ENCODE measurements at regions not wholly inside any gene's neighbourhood (a gene's known extent, or its start where the extent isn't known, plus 50 kb on each side); places are given as distances from the start of the nearest gene placed in this dataset.

GRCh38 chr1:2927393-2928360 is 93.6 kb upstream of the ACTRT2 start:
- no peaks in the 10 kb centered on the region for H3K36me3 ChIP-seq (ENCODE audit: control insufficient read depth, insufficient read depth, low read length)
- H3K27me3 ChIP-seq (ENCODE audit: control insufficient read depth, insufficient read depth, low read length), result peaks cover 4% of the 10 kb centered on the region
- H3K4me3 ChIP-seq (ENCODE audit: low read length), result no peak overlapping the region
- H3K9me3 ChIP-seq (ENCODE audit: control insufficient read depth, low read depth, low read length), result no peaks in the 10 kb centered on the region
- H3K4me1 ChIP-seq (ENCODE audit: control insufficient read depth, insufficient read depth, low read length), result no peaks in the 10 kb centered on the region
- WGBS (ENCODE audit: insufficient coverage, low lambda C conversion rate), result no CpG with 5 or more reads among the region's 40 CpGs
- no peak for DNase-seq
- no peak overlapping the region for H3K27ac ChIP-seq (ENCODE audit: low read length)

- H3K27me3 ChIP-seq (ENCODE audit: control insufficient read depth, insufficient read depth, low read length), result peaks cover 4% of the 10 kb centered on the region
- no peaks in the 10 kb centered on the region for H3K4me1 ChIP-seq (ENCODE audit: control insufficient read depth, insufficient read depth, low read length)
- no peak overlapping the region for H3K4me3 ChIP-seq (ENCODE audit: low read length)
- H3K9me3 ChIP-seq (ENCODE audit: control insufficient read depth, low read depth, low read length), result no peaks in the 10 kb centered on the region
- no peaks in the 10 kb centered on the region for H3K36me3 ChIP-seq (ENCODE audit: control insufficient read depth, insufficient read depth, low read length)
- H3K27ac ChIP-seq (ENCODE audit: low read length), result no peak overlapping the region
- DNase-seq, result no peak
- WGBS (ENCODE audit: insufficient coverage, low lambda C conversion rate), result no CpG with 5 or more reads among the region's 42 CpGs
Observed at GRCh38 chr1:2928366-2929325, 92.6 kb upstream of the ACTRT2 start.

- Histone ChIP-seq H3K4me3 (ENCODE audit: low read length) (no peak overlapping the region), H3K27ac (ENCODE audit: low read length) (no peak overlapping the region), H3K9me3 (ENCODE audit: control insufficient read depth, low read depth, low read length) (no peaks in the 10 kb centered on the region), H3K27me3 (ENCODE audit: control insufficient read depth, insufficient read depth, low read length) (peaks cover 4% of the 10 kb centered on the region), H3K36me3 (ENCODE audit: control insufficient read depth, insufficient read depth, low read length) (no peaks in the 10 kb centered on the region), H3K4me1 (ENCODE audit: control insufficient read depth, insufficient read depth, low read length) (no peaks in the 10 kb centered on the region)
- WGBS (ENCODE audit: insufficient coverage, low lambda C conversion rate), result no CpG with 5 or more reads among the region's 5 CpGs
- DNase-seq, result no peak
Observed at GRCh38 chr1:2929335-2929734, 91.9 kb upstream of the ACTRT2 start.

- H3K36me3 ChIP-seq (ENCODE audit: control insufficient read depth, insufficient read depth, low read length), result no peaks in the 10 kb centered on the region
- no peaks in the 10 kb centered on the region for H3K4me1 ChIP-seq (ENCODE audit: control insufficient read depth, insufficient read depth, low read length)
- H3K9me3 ChIP-seq (ENCODE audit: control insufficient read depth, low read depth, low read length), result no peaks in the 10 kb centered on the region
- H3K27ac ChIP-seq (ENCODE audit: low read length), result no peak overlapping the region
- no CpG with 5 or more reads among the region's 41 CpGs for WGBS (ENCODE audit: insufficient coverage, low lambda C conversion rate)
- peaks cover 4% of the 10 kb centered on the region for H3K27me3 ChIP-seq (ENCODE audit: control insufficient read depth, insufficient read depth, low read length)
- no peak for DNase-seq
- no peak overlapping the region for H3K4me3 ChIP-seq (ENCODE audit: low read length)
Observed at GRCh38 chr1:2930016-2930815, 91.1 kb upstream of the ACTRT2 start.

- Histone ChIP-seq H3K27ac (ENCODE audit: low read length) (no peak overlapping the region), H3K27me3 (ENCODE audit: control insufficient read depth, insufficient read depth, low read length) (peaks cover 4% of the 10 kb centered on the region), H3K36me3 (ENCODE audit: control insufficient read depth, insufficient read depth, low read length) (no peaks in the 10 kb centered on the region), H3K4me3 (ENCODE audit: low read length) (no peak overlapping the region), H3K9me3 (ENCODE audit: control insufficient read depth, low read depth, low read length) (no peaks in the 10 kb centered on the region), H3K4me1 (ENCODE audit: control insufficient read depth, insufficient read depth, low read length) (no peaks in the 10 kb centered on the region)
- DNase-seq, result no peak
- WGBS (ENCODE audit: insufficient coverage, low lambda C conversion rate), result 92% methylated on average over 5 of the region's 36 CpGs
Observed at GRCh38 chr1:2930913-2931723, 90.1 kb upstream of the ACTRT2 start.

- DNase-seq, result no peak
- no peak overlapping the region for H3K4me3 ChIP-seq (ENCODE audit: low read length)
- H3K27ac ChIP-seq (ENCODE audit: low read length), result no peak overlapping the region
- no peaks in the 10 kb centered on the region for H3K36me3 ChIP-seq (ENCODE audit: control insufficient read depth, insufficient read depth, low read length)
- no CpG with 5 or more reads among the region's 18 CpGs for WGBS (ENCODE audit: insufficient coverage, low lambda C conversion rate)
- peaks cover 4% of the 10 kb centered on the region for H3K27me3 ChIP-seq (ENCODE audit: control insufficient read depth, insufficient read depth, low read length)
- no peaks in the 10 kb centered on the region for H3K4me1 ChIP-seq (ENCODE audit: control insufficient read depth, insufficient read depth, low read length)
- no peaks in the 10 kb centered on the region for H3K9me3 ChIP-seq (ENCODE audit: control insufficient read depth, low read depth, low read length)
Observed at GRCh38 chr1:2931724-2932401, 89.4 kb upstream of the ACTRT2 start.

- Histone ChIP-seq H3K27me3 (ENCODE audit: control insufficient read depth, insufficient read depth, low read length) (peaks cover 4% of the 10 kb centered on the region), H3K4me3 (ENCODE audit: low read length) (no peak overlapping the region), H3K4me1 (ENCODE audit: control insufficient read depth, insufficient read depth, low read length) (no peaks in the 10 kb centered on the region), H3K27ac (ENCODE audit: low read length) (no peak overlapping the region), H3K9me3 (ENCODE audit: control insufficient read depth, low read depth, low read length) (no peaks in the 10 kb centered on the region), H3K36me3 (ENCODE audit: control insufficient read depth, insufficient read depth, low read length) (no peaks in the 10 kb centered on the region)
- no CpG with 5 or more reads among the region's 29 CpGs for WGBS (ENCODE audit: insufficient coverage, low lambda C conversion rate)
- no peak for DNase-seq
Observed at GRCh38 chr1:2932671-2933350, 88.5 kb upstream of the ACTRT2 start.

GRCh38 chr1:2933431-2934155 is 87.7 kb upstream of the ACTRT2 start:
- Histone ChIP-seq H3K9me3 (ENCODE audit: control insufficient read depth, low read depth, low read length) (no peaks in the 10 kb centered on the region), H3K27ac (ENCODE audit: low read length) (no peak overlapping the region), H3K4me3 (ENCODE audit: low read length) (no peak overlapping the region), H3K36me3 (ENCODE audit: control insufficient read depth, insufficient read depth, low read length) (no peaks in the 10 kb centered on the region), H3K4me1 (ENCODE audit: control insufficient read depth, insufficient read depth, low read length) (no peaks in the 10 kb centered on the region), H3K27me3 (ENCODE audit: control insufficient read depth, insufficient read depth, low read length) (peaks cover 4% of the 10 kb centered on the region)
- no peak for DNase-seq
- 94% methylated on average over 6 of the region's 28 CpGs for WGBS (ENCODE audit: insufficient coverage, low lambda C conversion rate)
